ENCODE measurements at regions not wholly inside any gene's neighbourhood (a gene's known extent, or its start where the extent isn't known, plus 50 kb on each side); places are given as distances from the start of the nearest gene placed in this dataset.

DNA sequence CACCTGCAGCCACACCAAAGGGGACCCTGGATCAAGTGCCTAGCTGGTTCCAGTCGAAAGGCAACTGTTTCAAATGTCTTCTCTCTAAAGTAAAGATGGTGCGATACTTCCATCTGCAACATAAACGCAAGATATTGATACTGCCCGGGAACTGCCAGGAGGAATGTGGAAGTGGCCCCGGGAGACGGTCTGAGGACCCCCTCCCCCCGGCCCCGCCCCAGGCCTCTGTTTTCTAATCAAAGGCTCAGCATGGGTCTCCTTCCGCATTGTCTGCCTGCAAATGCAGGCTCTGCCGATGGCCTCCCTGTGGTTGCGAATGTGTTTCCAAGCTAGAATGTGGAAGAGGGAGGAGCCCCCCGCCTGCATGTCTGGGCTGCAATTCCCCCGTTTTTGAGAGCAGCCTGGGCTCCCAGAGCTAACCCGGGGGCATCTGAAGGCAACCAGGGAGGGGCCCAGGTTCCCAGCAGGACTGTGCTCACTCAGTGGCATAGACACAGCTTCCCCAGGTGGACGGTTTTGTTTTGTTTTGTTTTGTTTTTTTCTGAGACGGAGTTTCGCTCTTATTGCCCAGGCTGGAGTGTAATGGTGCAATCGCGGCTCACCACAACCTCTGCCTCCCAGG is 223.9 kb upstream of the PPP2R2D start:
- peak; percentile 23 for DNase-seq

DNA sequence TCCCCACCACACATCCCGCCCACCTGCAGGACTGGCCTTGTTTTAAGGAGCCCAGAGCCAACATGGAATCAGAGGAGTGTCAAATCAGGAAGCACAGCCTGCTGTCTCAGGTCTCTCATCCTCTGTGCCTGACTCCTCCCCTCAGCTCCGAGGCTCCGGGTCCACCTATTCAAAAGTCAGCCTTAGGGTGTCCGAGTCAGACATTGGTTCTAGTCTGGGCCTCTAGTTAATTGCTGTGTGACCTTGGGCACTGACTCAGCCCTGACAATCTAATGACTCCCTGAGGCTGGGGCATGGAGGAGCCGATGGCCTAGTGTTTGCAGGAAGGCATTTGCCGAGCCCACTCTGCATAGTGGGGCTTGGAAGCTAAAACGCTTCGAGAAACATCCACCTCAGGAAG is 223.1 kb upstream of the PPP2R2D start:
- peak; percentile 36 for DNase-seq

DNA sequence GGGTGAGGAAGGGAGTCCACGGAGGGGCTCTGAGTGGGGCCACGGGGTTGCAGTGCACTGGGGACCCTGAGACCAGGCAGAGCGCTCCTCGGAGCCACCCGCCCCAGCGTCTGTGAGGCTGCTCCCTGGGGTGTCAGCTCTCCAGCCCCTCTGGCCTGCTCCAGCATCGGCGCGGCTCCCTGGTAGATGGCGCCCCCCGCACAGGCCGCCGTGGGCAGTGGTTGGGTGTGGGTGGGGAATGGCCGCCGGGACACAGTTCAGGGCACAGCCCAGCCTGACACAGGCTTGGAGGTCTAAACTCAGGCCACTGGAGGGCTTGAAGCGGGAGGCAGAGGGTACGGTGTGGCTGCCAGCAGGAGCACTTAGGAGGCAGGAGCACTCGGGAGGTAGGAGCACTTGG is 222.6 kb upstream of the PPP2R2D start:
- peak; percentile 6 for DNase-seq

DNA sequence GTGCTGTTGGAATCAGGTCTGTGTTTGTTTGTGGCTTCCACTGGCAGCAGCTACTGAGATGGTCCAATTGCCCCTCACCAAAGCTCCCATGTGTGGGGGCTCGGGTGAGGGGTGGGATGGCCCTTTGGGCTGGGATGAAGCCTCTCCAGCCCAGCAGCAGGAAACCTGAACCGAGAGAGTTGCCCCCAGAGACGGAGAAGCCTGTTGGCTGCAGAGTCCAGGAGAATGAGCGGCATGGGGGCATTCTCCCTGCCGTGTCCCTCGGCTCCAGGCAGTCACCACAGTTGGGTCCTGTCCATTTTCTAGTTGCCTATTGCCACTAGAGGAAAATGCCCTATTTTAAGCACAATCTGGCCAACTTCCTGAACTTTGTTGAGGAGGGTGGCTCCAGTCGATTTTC is 222.2 kb upstream of the PPP2R2D start:
- DNase-seq = peak; percentile 6

DNA sequence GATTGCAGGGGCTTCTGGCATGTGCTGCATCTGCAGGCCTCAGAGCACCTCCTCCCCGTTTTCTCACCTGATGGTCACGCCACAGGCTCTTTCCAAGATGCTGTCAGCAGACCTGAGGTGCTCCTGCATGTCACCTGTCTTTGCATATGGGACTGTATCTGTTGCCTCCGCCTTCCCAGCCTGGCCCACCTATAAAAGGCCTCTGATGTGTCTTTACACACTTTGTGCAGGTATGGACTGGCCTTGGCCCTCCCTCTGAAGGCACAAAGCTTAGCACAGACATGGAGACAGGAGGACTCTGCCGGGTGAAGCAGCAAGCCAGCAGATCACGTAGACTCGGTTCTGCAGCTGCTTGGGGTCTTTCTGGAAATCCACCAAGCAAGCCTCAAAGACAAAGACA is 220.9 kb upstream of the PPP2R2D start:
- peak; percentile 6 for DNase-seq

DNA sequence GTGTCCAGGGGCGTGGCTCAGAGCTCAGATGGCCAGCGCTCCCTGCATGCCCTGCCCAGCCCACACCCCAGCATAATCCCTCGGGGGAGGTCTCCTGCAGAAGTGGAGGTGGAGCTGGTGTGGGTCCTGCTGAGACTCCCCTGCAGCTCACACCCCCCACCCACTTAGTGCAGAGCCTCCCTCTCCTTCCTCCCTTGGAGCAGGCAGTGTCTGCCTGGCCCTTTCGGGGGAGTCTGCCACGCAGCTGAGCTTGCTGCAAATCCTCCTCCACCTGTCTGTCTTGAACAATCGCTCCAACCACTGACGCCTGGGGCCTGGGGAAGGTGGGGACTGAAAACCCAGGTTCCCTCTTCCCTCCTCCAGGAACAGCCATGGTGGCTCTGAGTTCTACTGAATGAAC is 219.7 kb upstream of the PPP2R2D start:
- peak; percentile 15 for DNase-seq

DNA sequence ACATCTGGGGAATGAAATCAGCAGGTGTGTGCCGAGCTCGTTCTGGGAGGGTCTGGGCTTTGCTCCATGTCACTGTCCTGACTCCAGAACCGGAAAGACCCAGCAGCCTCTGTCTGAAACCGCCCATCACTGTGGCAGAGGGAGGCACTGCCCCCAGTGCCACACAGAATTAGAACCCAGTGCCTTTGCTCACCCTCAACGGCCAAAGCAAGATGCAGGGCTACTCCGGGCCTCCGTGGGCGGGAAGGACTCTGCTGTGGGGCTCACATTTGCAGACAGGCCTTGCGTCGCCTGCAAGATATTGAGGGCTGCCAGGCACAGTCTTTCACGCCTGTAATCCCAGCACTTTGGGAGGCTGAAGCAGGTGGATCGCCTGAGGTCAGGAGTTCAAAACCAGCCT is 219.2 kb upstream of the PPP2R2D start:
- DNase-seq = peak; percentile 2

DNA sequence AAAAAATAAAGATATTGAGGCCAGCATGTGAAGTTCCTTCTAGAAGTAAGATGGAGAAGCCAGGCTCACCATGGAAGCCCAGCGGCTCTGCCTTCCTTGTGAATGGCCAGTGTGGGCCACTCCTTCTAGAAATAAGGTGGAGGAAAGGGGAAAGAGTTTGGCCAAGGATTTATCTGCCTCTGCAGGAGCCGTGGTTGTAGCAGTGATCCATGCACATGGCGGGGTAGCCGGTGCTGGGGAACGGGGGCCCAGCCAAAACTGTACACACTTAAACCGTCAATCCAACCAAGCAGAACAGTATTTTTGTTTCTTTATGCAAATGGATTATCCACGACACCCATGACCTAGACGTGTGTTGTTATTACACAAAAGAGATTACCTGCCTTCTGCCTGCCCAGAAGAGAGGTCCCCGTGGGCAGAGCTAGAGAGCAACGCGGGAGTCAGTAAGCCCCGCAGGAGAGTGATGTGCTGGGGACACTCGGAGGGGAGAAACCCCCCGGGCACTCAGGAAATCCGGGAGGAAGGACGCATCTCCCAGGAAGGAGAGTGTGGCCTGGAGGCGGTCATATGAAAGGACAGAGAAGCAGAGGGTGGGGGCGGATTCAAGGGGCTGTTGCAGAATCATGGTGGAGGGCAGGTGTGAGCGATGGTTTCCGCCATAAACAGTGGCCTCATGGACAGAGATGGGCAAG is 218.4 kb upstream of the PPP2R2D start:
- peak; percentile 7 for DNase-seq

DNA sequence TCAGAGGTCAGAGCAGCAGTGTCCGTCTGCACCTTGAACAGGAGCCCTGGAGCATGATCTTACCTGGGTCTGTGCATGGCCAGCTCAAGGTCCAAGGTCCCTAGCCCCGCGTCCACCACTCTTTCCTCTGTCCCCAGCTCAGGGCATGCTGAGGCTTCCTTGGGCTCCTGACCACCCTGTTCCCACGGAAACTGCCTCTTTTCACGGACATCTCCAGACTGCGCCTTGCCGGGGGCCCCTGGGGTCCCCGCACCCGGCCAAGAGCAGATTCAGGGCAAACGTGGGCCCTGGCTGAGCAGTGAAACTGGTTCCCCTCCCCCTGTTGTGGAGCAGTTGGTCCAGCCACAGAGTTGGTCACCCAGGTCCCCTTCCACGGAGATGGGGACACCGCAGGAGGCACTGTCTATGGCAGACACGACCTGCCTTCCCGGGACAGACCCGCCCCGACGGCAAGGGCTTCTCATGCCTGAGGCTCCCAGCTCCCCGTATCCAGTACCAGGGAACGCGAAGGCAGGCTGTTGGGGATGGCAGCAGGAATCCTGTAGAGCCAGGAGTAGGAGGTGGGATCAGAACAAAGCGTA is 217.4 kb upstream of the PPP2R2D start:
- DNase-seq = peak; percentile 1

DNA sequence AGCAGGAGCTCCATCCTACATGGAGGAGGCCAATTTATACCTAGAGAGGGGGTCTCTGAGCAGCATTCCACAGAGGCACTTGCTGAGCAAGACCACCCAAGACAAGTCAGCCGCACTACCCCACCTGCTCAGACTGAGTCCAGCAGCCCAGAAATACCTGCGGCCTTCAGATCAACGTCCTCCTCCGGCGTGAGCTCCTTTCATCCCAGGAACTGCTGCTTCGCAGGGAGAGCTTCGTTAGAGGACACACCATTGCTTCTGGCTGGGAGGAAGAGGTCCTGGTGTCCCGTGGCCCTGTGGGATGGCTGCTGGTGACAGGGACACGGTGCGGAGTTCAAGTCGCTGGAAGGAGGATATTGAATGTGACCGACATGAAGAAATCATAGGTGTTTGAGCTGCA is 216.9 kb upstream of the PPP2R2D start:
- no peak for DNase-seq

DNA sequence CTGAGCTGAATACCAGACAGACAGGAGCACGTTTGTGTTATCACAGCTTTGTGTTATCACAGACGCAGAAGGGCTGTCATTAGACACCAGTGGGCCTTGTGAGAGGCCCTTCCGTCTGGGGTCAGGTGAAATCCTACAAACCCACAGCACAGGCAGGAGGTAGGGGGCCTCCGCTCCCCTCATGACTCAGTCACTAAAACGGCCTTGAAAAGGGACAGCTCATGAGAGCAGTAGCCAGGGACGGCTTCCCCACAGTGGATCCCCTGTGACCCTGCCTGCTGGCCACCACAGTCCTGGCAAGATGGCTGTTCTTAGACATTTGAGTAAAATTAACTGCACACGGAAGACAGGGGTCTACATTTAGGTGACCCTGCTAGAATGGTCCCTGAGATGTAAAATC is 215.8 kb upstream of the PPP2R2D start:
- no peak for DNase-seq

DNA sequence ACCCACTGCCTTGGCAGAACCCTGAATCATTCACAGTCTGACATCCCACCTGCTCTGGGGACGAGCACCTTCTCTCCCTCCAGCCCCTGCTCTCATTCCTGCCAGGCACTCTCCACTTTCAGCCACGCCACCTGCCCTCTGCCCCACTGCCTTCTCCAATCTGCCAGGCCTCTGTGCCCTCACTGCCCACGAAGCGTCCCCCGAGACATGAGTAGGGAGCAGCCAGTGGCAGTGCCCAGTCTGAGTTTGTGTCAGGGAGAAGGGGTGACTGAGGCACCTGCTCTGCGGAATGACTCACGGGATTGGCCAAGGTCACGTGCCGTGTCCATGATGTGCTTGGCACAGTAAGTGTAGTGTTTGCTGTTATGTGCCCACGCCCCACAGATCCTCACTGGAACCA is 215.2 kb upstream of the PPP2R2D start:
- DNase-seq = peak; percentile 12

DNA sequence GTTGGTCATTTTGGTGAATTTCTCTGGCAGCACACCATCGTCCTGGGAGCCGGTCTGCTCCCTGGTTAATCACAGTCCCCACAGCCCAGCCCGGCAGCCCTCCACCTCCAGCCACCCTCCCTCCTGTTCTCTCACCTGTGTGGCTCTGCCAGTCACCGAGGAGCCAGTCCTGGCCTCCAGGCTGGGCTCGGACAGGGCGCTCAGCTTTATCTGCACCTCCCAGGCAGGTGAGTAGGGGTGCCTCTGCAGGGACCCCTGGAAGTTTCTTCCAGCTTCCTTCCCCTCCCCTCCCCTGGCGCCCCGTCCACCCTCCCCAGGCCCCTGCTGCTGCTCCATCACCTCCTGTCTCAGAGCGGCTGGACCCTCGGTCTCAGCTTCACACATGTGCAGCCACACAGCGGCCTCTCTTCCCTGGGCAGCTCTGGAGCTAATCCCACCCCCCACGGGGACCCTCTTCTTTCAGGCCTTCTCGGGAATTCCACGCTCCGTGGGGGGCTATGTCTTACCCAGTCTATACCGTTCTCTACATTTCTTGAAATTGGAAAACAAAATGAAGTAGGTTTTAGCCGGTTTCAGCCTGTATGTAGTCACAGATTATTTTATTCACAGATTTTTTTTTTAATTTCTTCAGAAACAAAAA is 213.9 kb upstream of the PPP2R2D start:
- no peak for DNase-seq

DNA sequence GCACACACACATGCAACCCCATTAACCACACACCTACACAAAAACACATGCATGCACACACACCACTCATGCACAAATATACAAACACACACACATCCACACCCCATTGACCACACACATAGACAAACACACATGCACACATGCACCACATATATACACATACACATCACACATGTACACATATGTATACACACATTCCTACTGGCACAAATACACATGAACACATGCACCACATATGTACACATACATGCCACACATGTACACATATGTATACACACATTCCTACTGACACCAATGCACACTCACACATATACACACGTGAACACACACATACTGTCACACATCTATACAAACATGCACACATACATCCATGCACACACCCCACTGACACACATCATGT is 212.5 kb upstream of the PPP2R2D start:
- no peak for DNase-seq

DNA sequence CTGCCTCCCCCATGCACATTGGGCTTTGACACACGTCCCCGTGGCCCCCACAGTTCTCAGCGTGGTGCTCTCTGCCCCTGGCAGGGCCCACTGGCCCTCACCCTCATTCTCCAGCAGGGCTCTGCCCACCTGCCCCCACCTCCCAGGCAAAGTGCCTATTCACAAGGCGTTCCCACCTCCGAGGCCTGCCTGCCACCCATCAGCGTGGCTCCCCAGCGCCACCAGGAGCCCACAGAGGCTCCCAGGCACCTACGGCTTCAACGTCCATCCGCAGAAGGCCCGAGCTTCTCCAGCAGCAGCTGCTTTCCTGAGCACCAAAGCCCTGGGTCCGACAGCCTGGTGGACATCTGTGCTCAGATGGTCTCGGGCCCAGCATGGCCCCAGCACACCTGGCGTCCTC is 211.8 kb upstream of the PPP2R2D start:
- peak; percentile 11 for DNase-seq

DNA sequence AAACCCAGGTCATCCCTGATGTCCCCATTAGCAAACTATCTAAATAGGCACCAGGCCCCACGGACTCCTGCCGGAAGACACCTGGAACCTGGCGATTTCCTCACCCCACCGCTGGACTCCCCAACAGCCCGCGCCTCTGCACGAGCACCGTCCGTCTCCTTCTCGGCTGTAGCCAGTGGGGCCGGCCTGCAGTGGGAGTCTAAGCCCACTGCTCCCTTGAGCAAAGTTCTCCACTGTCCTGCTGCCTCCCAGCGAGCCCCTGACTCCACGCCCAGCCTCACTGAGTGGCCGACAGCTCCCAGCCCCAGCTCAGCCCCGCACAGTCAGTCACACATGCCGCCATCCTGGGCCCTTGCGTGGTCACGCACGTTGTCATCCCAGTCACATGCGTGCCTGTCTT is 211.3 kb upstream of the PPP2R2D start:
- DNase-seq = peak; percentile 15

DNA sequence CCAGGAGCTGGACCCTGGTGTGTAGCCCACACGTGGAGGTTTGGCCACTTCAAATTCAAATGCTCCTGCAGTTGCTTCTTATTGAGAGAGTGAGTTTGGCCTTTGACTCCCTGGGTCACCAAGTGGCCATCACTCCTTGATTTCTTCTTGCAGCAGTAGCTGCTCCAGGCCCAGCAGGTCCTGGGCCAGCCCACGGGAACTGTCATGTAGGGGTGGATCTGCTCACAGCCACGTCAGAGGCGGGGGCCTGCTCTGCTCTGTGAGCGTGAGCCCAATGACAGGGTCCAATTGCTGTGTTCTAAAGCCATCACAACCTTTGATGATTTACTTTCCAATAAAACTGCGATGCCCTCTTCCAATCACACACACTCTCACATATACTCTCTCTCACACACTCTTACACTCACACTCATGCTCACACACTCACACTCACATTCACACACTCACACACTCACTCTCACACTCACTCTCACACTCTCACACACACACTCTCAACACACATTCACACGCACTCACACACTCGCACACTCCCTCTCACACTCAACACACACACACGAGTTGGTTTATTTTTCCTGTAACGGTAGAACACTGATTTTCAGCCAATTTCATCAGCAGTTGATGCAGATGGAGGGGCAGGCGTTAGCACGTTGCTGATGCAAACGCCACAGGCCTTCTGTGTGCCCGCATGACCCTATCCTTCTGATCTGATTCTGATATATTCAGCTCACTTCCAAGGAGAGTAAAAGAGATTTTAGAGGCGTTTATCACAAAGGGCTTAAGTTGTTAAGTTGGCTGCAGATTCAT is 210.7 kb upstream of the PPP2R2D start:
- peak; percentile 7 for DNase-seq

DNA sequence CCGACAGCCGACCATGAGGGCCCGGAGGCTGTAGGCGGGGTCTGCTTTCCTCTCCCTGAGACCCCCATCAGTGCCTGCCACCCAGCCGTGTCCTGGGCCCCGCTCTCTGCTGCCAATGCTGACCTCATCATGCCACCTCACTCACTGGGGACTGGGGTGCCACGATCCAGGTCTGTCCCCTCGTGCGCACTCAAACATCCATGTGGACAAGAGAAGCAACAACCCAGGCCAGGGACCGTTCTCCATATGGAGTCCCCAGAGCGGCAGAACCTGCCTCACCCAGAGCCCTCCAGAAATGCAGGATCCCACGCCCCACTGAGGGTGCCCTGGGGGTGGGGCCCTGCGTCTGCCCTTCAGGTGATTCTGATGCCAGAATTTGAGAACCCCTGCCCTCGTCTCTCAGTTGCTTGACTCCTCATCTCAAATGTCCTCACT is 210.0 kb upstream of the PPP2R2D start:
- peak; percentile 5 for DNase-seq

DNA sequence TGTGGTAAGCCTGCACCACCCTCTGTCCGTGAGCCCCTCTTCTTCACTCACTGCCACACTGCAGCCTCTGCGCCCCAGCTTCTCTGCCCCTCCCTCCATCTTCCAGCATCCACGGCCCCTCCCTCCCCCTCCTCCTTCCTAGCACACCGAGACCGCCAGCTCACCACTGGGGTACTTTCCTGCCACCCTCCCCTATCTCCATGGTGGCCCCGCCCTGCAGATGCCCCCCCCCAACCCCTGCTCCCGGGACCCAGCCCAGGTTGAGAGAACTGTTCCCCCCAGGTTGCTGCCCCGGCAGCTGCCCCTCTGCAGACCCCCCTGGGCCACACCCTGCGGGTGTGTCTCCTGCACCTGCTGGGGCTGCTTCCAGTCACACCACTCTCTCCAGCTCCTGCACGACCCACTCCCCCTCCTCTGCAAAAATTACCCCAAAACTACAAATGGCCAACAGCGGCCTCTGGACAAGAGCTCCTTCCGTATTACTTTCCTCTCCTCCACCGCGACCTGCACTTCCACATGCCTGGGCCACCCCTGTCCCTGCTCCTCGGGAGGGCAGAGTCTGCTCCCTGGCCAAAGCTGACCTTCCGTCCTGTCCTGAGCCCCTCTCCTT is 209.2 kb upstream of the PPP2R2D start:
- DNase-seq = peak; percentile 7

DNA sequence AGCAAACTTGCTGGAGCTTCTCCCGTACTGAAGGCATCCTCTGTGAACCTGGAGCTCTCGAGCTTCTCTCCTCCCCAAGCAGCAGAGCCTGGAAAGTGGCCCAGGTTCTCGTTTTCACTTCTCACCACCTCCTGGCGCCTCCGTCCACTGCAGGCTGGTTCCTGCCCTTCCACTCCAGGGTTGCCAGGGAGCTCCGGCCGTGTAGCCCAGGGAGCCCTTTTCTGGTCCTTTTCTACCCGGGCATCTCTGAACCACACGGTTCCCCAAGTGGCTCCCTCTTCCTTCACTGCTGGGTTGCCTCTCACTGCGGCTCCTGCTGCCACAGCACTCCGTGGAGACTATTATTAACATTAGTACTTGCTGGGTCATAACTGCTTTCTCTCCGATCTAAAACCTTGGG is 208.6 kb upstream of the PPP2R2D start:
- DNase-seq = peak; percentile 36

DNA sequence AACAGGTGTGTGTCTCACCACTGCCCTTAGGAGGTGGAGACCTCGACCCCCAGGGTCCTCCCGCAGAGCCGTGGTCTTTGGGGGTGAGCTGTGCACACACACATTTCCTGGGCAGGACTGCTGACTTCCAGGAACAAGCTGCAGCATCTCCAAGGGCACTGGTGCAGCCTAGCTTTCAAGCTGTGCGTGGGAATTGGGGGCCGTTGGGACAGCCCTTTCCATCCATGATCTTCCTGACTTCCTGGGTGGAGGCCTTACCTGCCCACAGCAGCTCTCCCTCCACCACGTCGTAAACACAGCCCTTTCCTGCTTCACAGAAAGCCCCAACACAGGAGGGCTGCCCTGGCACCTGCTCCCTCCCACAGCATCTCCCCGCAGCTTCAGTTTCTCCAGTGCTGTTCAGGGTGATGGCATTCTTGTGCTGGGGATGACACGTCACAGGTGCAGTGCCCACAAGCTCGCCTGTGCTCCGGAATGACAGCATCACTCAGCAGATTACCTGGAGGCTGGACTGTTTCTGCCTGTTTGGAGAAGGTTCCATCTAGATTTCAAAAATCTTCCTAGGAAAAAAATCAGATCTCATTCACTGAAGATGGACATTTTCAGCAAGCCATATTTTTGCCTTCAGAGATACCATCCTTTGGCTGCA is 208.0 kb upstream of the PPP2R2D start:
- peak; percentile 8 for DNase-seq

DNA sequence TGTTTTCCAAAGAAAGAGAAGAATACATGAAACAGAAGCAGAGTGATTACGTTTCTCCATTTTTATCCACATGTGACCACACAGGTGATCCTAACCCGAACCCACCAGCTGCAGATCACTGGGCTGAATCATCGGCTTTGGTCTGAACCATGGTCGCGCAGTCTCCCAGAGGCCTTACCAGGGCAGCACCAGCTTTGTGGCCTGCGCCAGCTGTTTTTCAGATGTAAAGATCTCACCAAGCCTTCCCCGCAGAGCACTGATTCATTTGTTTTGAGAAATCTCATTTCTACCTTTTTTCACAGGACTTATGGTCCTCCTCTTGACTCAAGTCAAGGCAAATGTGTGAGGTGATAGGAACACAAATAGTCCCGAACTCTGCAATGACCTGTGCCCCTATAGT is 207.0 kb upstream of the PPP2R2D start:
- no peak for DNase-seq

All from right hindlimb (tissue), 1 donor.